ENCODE measurements at regions not wholly inside any gene's neighbourhood (a gene's known extent, or its start where the extent isn't known, plus 50 kb on each side); places are given as distances from the start of the nearest gene placed in this dataset.

DNA sequence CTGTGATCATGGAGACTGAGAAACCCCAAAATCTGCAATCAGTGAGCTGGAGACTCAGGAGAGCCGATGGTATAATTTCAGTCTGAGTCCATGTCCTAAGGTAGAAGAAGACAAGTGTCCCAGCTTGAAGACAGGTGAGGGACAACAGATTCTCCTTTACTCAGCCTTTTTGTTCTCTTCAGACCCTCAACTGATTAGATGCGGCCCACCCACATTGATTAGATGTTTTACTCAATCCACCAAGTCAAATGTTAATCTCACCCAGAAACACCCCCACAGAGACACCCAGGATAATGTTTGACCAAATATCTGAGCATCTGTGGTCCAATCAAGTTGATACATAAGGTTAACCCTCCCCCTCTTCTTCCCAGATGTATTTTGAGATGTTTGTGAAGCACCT, 131.2 kb downstream of the PFKFB3 start:
- TF ChIP-seq CTCF (conservative IDR thresholded peaks at IDR 0.05) (no peak), EZH2 (IDR thresholded peaks at IDR 0.05; ENCODE audit: low read depth) (no peak)
- Histone ChIP-seq H3K36me3 (ENCODE audit: low read depth) (no peaks in the 10 kb centered on the region), H2AFZ (no peak overlapping the region), H3K4me2 (no peak overlapping the region), H3K9me3 (ENCODE audit: insufficient read depth, low read depth) (no peaks in the 10 kb centered on the region), H3K9me2 (ENCODE audit: insufficient read depth) (no peaks in the 10 kb centered on the region), H3K27ac (no peak overlapping the region), H3K4me1 (replicated peaks; ENCODE audit: insufficient read depth) (no peaks in the 10 kb centered on the region), H3K27me3 (ENCODE audit: insufficient read depth, low read depth) (no peaks in the 10 kb centered on the region), H3F3A (ENCODE audit: insufficient read depth, low read depth) (no peaks in the 10 kb centered on the region), H3K4me3 (no peak overlapping the region), H4K20me1 (ENCODE audit: insufficient read depth) (no peaks in the 10 kb centered on the region), H3K79me2 (ENCODE audit: low read depth) (no peaks in the 10 kb centered on the region)
- ChIA-PET CTCF (no interaction called here), POLR2A (ENCODE audit: unreplicated experiment) (interaction anchor here (0.8 kb wide), 1 partner anchor 95 kb away, joined by 4 read pairs; no protein-coding TSS in a partner anchor)
- BruUV-seq (replicated peaks), result no TSS peak
- intact Hi-C loops (cut with micrococcal nuclease; ENCODE audit: unreplicated experiment), result no loop called here
- no peak for DNase-seq

DNA sequence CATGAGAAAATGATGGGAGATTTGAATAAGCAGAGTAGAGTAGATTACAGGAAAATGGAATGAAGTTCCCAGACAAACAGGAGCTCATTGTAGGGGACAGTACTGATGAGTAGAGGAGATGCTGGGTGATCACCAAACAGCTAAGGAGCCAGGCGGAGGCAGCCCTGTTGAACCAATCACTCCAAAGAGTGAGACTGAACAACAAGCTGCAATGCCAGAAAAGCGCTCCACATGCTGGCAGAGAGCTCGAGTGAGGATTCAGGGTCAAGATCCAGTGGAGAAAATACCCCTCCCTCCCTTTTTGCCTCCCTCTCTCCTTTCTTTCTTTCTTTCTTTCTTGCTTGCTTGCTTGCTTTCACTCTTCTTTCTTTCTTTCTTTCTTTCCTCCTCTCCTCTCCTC, 133.3 kb downstream of the PFKFB3 start:
- H3K4me2 ChIP-seq, result no peak overlapping the region
- H4K20me1 ChIP-seq (ENCODE audit: insufficient read depth), result no peaks in the 10 kb centered on the region
- H3K79me2 ChIP-seq (ENCODE audit: low read depth), result no peaks in the 10 kb centered on the region
- H3K9me2 ChIP-seq (ENCODE audit: insufficient read depth), result no peaks in the 10 kb centered on the region
- H3K4me1 ChIP-seq (replicated peaks; ENCODE audit: insufficient read depth), result no peaks in the 10 kb centered on the region
- no peak overlapping the region for H3K27ac ChIP-seq
- H3K4me3 ChIP-seq, result no peak overlapping the region
- intact Hi-C loops (cut with micrococcal nuclease; ENCODE audit: unreplicated experiment), result no loop called here
- H3K36me3 ChIP-seq (ENCODE audit: low read depth), result no peaks in the 10 kb centered on the region
- H3F3A ChIP-seq (ENCODE audit: insufficient read depth, low read depth), result no peaks in the 10 kb centered on the region
- TF ChIP-seq CTCF (conservative IDR thresholded peaks at IDR 0.05) (no peak), EZH2 (IDR thresholded peaks at IDR 0.05; ENCODE audit: low read depth) (no peak)
- no peak for DNase-seq
- POLR2A ChIA-PET (ENCODE audit: unreplicated experiment), result no interaction called here
- H2AFZ ChIP-seq, result no peak overlapping the region
- CTCF ChIA-PET, result no interaction called here
- no TSS peak for BruUV-seq (replicated peaks)
- H3K9me3 ChIP-seq (ENCODE audit: insufficient read depth, low read depth), result no peaks in the 10 kb centered on the region
- no peaks in the 10 kb centered on the region for H3K27me3 ChIP-seq (ENCODE audit: insufficient read depth, low read depth)

DNA sequence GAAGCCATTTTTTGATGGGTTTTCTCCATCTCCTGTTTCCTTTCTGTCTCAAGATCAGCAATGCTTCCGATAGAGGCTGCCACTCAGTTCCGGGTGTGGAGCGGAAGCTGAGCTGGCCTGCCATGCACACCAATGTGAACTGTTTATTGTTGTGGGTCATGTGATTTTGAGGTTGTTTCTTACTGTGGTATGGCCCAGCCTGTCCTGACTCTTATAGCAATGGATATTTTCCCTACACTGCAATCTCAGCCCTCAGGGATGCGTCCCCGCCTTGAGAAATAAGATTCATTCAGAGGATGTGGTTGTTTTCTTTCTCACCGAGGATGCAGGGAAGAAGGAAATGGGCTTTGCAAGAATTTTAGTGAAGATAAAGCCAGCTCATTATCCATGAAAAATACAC, 134.7 kb downstream of the PFKFB3 start:
- no peaks in the 10 kb centered on the region for H3K79me2 ChIP-seq (ENCODE audit: low read depth)
- POLR2A ChIA-PET (ENCODE audit: unreplicated experiment), result no interaction called here
- H4K20me1 ChIP-seq (ENCODE audit: insufficient read depth), result no peaks in the 10 kb centered on the region
- H2AFZ ChIP-seq, result no peak overlapping the region
- DNase-seq, result no peak
- H3K27me3 ChIP-seq (ENCODE audit: insufficient read depth, low read depth), result no peaks in the 10 kb centered on the region
- no peaks in the 10 kb centered on the region for H3K4me1 ChIP-seq (replicated peaks; ENCODE audit: insufficient read depth)
- no peak overlapping the region for H3K27ac ChIP-seq
- no TSS peak for BruUV-seq (replicated peaks)
- no peak overlapping the region for H3K4me2 ChIP-seq
- no peaks in the 10 kb centered on the region for H3F3A ChIP-seq (ENCODE audit: insufficient read depth, low read depth)
- H3K4me3 ChIP-seq, result no peak overlapping the region
- TF ChIP-seq CTCF (conservative IDR thresholded peaks at IDR 0.05) (no peak), EZH2 (IDR thresholded peaks at IDR 0.05; ENCODE audit: low read depth) (no peak)
- intact Hi-C loops (cut with micrococcal nuclease; ENCODE audit: unreplicated experiment), result no loop called here
- H3K9me2 ChIP-seq (ENCODE audit: insufficient read depth), result no peaks in the 10 kb centered on the region
- CTCF ChIA-PET, result no interaction called here
- H3K36me3 ChIP-seq (ENCODE audit: low read depth), result no peaks in the 10 kb centered on the region
- no peaks in the 10 kb centered on the region for H3K9me3 ChIP-seq (ENCODE audit: insufficient read depth, low read depth)

Measured in PC-9 (cell line).